Activated CD8-positive, alpha-beta memory T cell treated with anti-CD3 and anti-CD28 coated beads, Interleukin-2, amount 10 ng/mL, durations not matched to agents 7 days and 5 days (primary cell): ENCODE measurements at regions not wholly inside any gene's neighbourhood (a gene's known extent, or its start where the extent isn't known, plus 50 kb on each side); places are given as distances from the start of the nearest gene placed in this dataset.

ENCODE experiments used
- ATAC-seq: fragments of 150-1000 bp; cut with Tn5 transposase; one replicate; pipeline ENCODE4 v1.10.0; 2021; ENCODE audit warnings: moderate library complexity
- CTCF ChIA-PET: fragments of 350-600 bp; sonication (Branson Sonifier 250); formaldehyde crosslinking; loops from one replicate; lab custom pipeline; 2021; ENCODE audit warnings: antibody characterized with exemption; lab: Charles Lee
- DNase-seq: peaks from one replicate; pipeline ENCODE4 v3.0.0-alpha.2; 2020
- H3K27ac Mint-ChIP-seq: one replicate; pipeline ENCODE4 v1.8.0; 2021; ENCODE audit warnings: mild to moderate bottlenecking, mixed read lengths
- H3K27me3 Mint-ChIP-seq: one replicate; pipeline ENCODE4 v1.8.0; 2021; ENCODE audit warnings: mixed read lengths
- H3K36me3 Mint-ChIP-seq: one replicate; pipeline ENCODE4 v1.8.0; 2021; ENCODE audit warnings: mild to moderate bottlenecking, mixed read lengths
- H3K4me1 Mint-ChIP-seq: one replicate; pipeline ENCODE4 v1.8.0; 2021; ENCODE audit warnings: mixed read lengths
- H3K4me3 Mint-ChIP-seq: one replicate; pipeline ENCODE4 v1.8.0; 2021; ENCODE audit warnings: mild to moderate bottlenecking, moderate library complexity, mixed read lengths
- H3K9me3 Mint-ChIP-seq: one replicate; pipeline ENCODE4 v1.8.0; 2022; ENCODE audit warnings: low read depth, mixed read lengths

GRCh38 chr22:27490080-27490479 lies 311.5 kb downstream of the MN1 start:
- CTCF ChIA-PET, result no interaction called here

GRCh38 chr22:27491888-27492287 lies 309.7 kb downstream of the MN1 start:
- no peak overlapping the region for H3K4me3 Mint-ChIP-seq
- CTCF ChIA-PET, result no interaction called here
- H3K4me1 Mint-ChIP-seq, result no peaks in the 10 kb centered on the region
- DNase-seq, result no peak
- no peak for ATAC-seq
- H3K27ac Mint-ChIP-seq, result no peak overlapping the region
- H3K27me3 Mint-ChIP-seq, result no peaks in the 10 kb centered on the region
- no peaks in the 10 kb centered on the region for H3K36me3 Mint-ChIP-seq
- H3K9me3 Mint-ChIP-seq, result peaks cover 2% of the 10 kb centered on the region

More at GRCh38 chr22:27490080-27490479, 311.5 kb downstream of the MN1 start:
- Mint-ChIP-seq H3K4me1 (no peaks in the 10 kb centered on the region), H3K27me3 (no peaks in the 10 kb centered on the region), H3K9me3 (peaks cover 2% of the 10 kb centered on the region), H3K36me3 (no peaks in the 10 kb centered on the region), H3K27ac (no peak overlapping the region), H3K4me3 (no peak overlapping the region)
- DNase-seq, result no peak
- no peak for ATAC-seq

GRCh38 chr22:27492566-27493201 lies 308.9 kb downstream of the MN1 start:
- H3K36me3 Mint-ChIP-seq, result no peaks in the 10 kb centered on the region
- ATAC-seq (no peak), DNase-seq (no peak)
- no peak overlapping the region for H3K27ac Mint-ChIP-seq
- no peaks in the 10 kb centered on the region for H3K4me1 Mint-ChIP-seq
- H3K27me3 Mint-ChIP-seq, result no peaks in the 10 kb centered on the region
- no peak overlapping the region for H3K4me3 Mint-ChIP-seq
- peaks cover 2% of the 10 kb centered on the region for H3K9me3 Mint-ChIP-seq
- CTCF ChIA-PET, result no interaction called here

- no peaks in the 10 kb centered on the region for H3K4me1 Mint-ChIP-seq
- peaks cover 2% of the 10 kb centered on the region for H3K9me3 Mint-ChIP-seq
- no peaks in the 10 kb centered on the region for H3K36me3 Mint-ChIP-seq
- H3K4me3 Mint-ChIP-seq, result no peak overlapping the region
- CTCF ChIA-PET, result no interaction called here
- DNase-seq (no peak), ATAC-seq (no peak)
- no peaks in the 10 kb centered on the region for H3K27me3 Mint-ChIP-seq
- no peak overlapping the region for H3K27ac Mint-ChIP-seq
These were observed 307.8 kb downstream of the MN1 start for GRCh38 chr22:27493796-27494195.

GRCh38 chr22:27494785-27495184 lies 306.8 kb downstream of the MN1 start:
- H3K27ac Mint-ChIP-seq, result no peak overlapping the region
- no peaks in the 10 kb centered on the region for H3K4me1 Mint-ChIP-seq
- no peaks in the 10 kb centered on the region for H3K36me3 Mint-ChIP-seq
- ATAC-seq, result no peak
- H3K27me3 Mint-ChIP-seq, result no peaks in the 10 kb centered on the region
- peaks cover 2% of the 10 kb centered on the region for H3K9me3 Mint-ChIP-seq
- CTCF ChIA-PET, result no interaction called here
- DNase-seq, result no peak
- H3K4me3 Mint-ChIP-seq, result no peak overlapping the region

GRCh38 chr22:27495325-27495724 lies 306.2 kb downstream of the MN1 start:
- CTCF ChIA-PET, result no interaction called here
- H3K27me3 Mint-ChIP-seq, result no peaks in the 10 kb centered on the region
- no peak overlapping the region for H3K27ac Mint-ChIP-seq
- no peak for ATAC-seq
- no peaks in the 10 kb centered on the region for H3K36me3 Mint-ChIP-seq
- no peak for DNase-seq
- H3K4me1 Mint-ChIP-seq, result no peaks in the 10 kb centered on the region
- H3K4me3 Mint-ChIP-seq, result no peak overlapping the region
- H3K9me3 Mint-ChIP-seq, result peaks cover 2% of the 10 kb centered on the region

- ATAC-seq, result no peak
- no peaks in the 10 kb centered on the region for H3K27me3 Mint-ChIP-seq
- no peaks in the 10 kb centered on the region for H3K4me1 Mint-ChIP-seq
- H3K36me3 Mint-ChIP-seq, result no peaks in the 10 kb centered on the region
- no peak for DNase-seq
- H3K9me3 Mint-ChIP-seq, result no peaks in the 10 kb centered on the region
- H3K4me3 Mint-ChIP-seq, result no peak overlapping the region
- CTCF ChIA-PET, result no interaction called here
- no peak overlapping the region for H3K27ac Mint-ChIP-seq
These were observed 302.4 kb downstream of the MN1 start for GRCh38 chr22:27499121-27499520.

GRCh38 chr22:27501191-27501936 lies 300.2 kb downstream of the MN1 start:
- Mint-ChIP-seq H3K27me3 (no peaks in the 10 kb centered on the region), H3K9me3 (no peaks in the 10 kb centered on the region), H3K4me1 (no peaks in the 10 kb centered on the region), H3K4me3 (no peak overlapping the region), H3K36me3 (no peaks in the 10 kb centered on the region), H3K27ac (no peak overlapping the region)
- CTCF ChIA-PET, result no interaction called here
- ATAC-seq (no peak), DNase-seq (no peak)

- Mint-ChIP-seq H3K36me3 (no peaks in the 10 kb centered on the region), H3K9me3 (no peaks in the 10 kb centered on the region), H3K27ac (no peak overlapping the region), H3K4me3 (no peak overlapping the region), H3K4me1 (no peaks in the 10 kb centered on the region), H3K27me3 (no peaks in the 10 kb centered on the region)
- no peak for ATAC-seq
- no peak for DNase-seq
- CTCF ChIA-PET, result no interaction called here
These were observed 299.2 kb downstream of the MN1 start for GRCh38 chr22:27502327-27502726.

GRCh38 chr22:27504360-27505253 lies 296.9 kb downstream of the MN1 start:
- no peak for ATAC-seq
- H3K27ac Mint-ChIP-seq, result no peak overlapping the region
- DNase-seq, result no peak
- H3K4me1 Mint-ChIP-seq, result no peaks in the 10 kb centered on the region
- no peaks in the 10 kb centered on the region for H3K9me3 Mint-ChIP-seq
- H3K27me3 Mint-ChIP-seq, result no peaks in the 10 kb centered on the region
- H3K36me3 Mint-ChIP-seq, result no peaks in the 10 kb centered on the region
- no peak overlapping the region for H3K4me3 Mint-ChIP-seq
- CTCF ChIA-PET, result no interaction called here

- Mint-ChIP-seq H3K27ac (no peak overlapping the region), H3K4me1 (no peaks in the 10 kb centered on the region), H3K27me3 (no peaks in the 10 kb centered on the region), H3K4me3 (no peak overlapping the region), H3K36me3 (no peaks in the 10 kb centered on the region), H3K9me3 (no peaks in the 10 kb centered on the region)
- CTCF ChIA-PET, result no interaction called here
- no peak for DNase-seq
- no peak for ATAC-seq
These were observed 294.4 kb downstream of the MN1 start for GRCh38 chr22:27507111-27507611.

GRCh38 chr22:27507935-27508526 lies 293.5 kb downstream of the MN1 start:
- no peak overlapping the region for H3K4me3 Mint-ChIP-seq
- no peaks in the 10 kb centered on the region for H3K27me3 Mint-ChIP-seq
- ATAC-seq, result no peak
- no peak for DNase-seq
- H3K4me1 Mint-ChIP-seq, result no peaks in the 10 kb centered on the region
- no peaks in the 10 kb centered on the region for H3K9me3 Mint-ChIP-seq
- CTCF ChIA-PET, result no interaction called here
- no peak overlapping the region for H3K27ac Mint-ChIP-seq
- H3K36me3 Mint-ChIP-seq, result no peaks in the 10 kb centered on the region

GRCh38 chr22:27509132-27509920 lies 292.2 kb downstream of the MN1 start:
- Mint-ChIP-seq H3K4me1 (no peaks in the 10 kb centered on the region), H3K4me3 (no peak overlapping the region), H3K9me3 (no peaks in the 10 kb centered on the region), H3K27me3 (no peaks in the 10 kb centered on the region), H3K27ac (no peak overlapping the region), H3K36me3 (no peaks in the 10 kb centered on the region)
- ATAC-seq (no peak), DNase-seq (no peak)
- CTCF ChIA-PET, result no interaction called here
